ENCODE measurements at regions not wholly inside any gene's neighbourhood (a gene's known extent, or its start where the extent isn't known, plus 50 kb on each side); places are given as distances from the start of the nearest gene placed in this dataset.

GRCh38 chr3:84744130-84744529 lies 214.7 kb upstream of the CADM2 start:
- no peak overlapping the region for H3K4me3 ChIP-seq (ENCODE audit: severe bottlenecking)
- no peak for ATAC-seq (ENCODE audit: low read depth)
- H3K27ac ChIP-seq (ENCODE audit: poor library complexity, severe bottlenecking), result no peak overlapping the region
- no peaks in the 10 kb centered on the region for H3K4me1 ChIP-seq (ENCODE audit: insufficient read depth, poor library complexity, severe bottlenecking)
- TF ChIP-seq, protein P1, sequence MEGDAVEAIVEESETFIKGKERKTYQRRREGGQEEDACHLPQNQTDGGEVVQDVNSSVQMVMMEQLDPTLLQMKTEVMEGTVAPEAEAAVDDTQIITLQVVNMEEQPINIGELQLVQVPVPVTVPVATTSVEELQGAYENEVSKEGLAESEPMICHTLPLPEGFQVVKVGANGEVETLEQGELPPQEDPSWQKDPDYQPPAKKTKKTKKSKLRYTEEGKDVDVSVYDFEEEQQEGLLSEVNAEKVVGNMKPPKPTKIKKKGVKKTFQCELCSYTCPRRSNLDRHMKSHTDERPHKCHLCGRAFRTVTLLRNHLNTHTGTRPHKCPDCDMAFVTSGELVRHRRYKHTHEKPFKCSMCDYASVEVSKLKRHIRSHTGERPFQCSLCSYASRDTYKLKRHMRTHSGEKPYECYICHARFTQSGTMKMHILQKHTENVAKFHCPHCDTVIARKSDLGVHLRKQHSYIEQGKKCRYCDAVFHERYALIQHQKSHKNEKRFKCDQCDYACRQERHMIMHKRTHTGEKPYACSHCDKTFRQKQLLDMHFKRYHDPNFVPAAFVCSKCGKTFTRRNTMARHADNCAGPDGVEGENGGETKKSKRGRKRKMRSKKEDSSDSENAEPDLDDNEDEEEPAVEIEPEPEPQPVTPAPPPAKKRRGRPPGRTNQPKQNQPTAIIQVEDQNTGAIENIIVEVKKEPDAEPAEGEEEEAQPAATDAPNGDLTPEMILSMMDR (IDR thresholded peaks at IDR 0.05; ENCODE audit: poor library complexity, severe bottlenecking), result no peak
- no peaks in the 10 kb centered on the region for H3K36me3 ChIP-seq (ENCODE audit: low read depth)
- no peak for DNase-seq (ENCODE audit: low spot score)
- no peaks in the 10 kb centered on the region for H3K9me3 ChIP-seq (ENCODE audit: severe bottlenecking)
- H3K27me3 ChIP-seq (ENCODE audit: insufficient read depth, poor library complexity, severe bottlenecking), result peaks cover 5% of the 10 kb centered on the region

DNA sequence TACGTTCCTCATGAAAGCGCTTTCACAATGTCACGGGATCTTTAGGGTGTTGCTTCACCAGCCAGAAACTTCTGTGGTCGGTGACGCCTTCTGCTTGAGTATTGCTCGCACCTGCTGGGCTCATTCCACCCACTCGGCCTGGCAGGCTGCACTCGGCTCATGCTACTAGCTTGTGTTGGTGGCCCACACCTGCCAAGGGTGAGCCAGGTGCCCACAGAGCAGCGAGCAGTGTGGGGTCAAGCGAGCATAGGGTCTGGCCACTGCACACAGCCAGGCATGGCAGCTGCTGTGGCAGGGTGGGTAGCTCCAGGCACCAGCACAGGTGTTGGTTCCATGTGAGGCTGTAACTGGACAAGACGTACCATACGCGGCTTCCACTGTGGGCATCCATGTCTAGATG lies 202.9 kb upstream of the CADM2 start:
- Histone ChIP-seq H3K27me3 (ENCODE audit: insufficient read depth, poor library complexity, severe bottlenecking) (no peaks in the 10 kb centered on the region), H3K4me1 (ENCODE audit: insufficient read depth, poor library complexity, severe bottlenecking) (no peaks in the 10 kb centered on the region), H3K36me3 (ENCODE audit: low read depth) (no peaks in the 10 kb centered on the region), H3K4me3 (ENCODE audit: severe bottlenecking) (no peak overlapping the region), H3K27ac (ENCODE audit: poor library complexity, severe bottlenecking) (no peak overlapping the region), H3K9me3 (ENCODE audit: severe bottlenecking) (no peaks in the 10 kb centered on the region)
- ATAC-seq (ENCODE audit: low read depth), result no peak
- DNase-seq (ENCODE audit: low spot score), result no peak
- TF ChIP-seq, protein P1 (IDR thresholded peaks at IDR 0.05; ENCODE audit: poor library complexity, severe bottlenecking), result no peak

GRCh38 chr3:84759361-84759760 lies 199.4 kb upstream of the CADM2 start:
- no peaks in the 10 kb centered on the region for H3K4me1 ChIP-seq (ENCODE audit: insufficient read depth, poor library complexity, severe bottlenecking)
- no peaks in the 10 kb centered on the region for H3K27me3 ChIP-seq (ENCODE audit: insufficient read depth, poor library complexity, severe bottlenecking)
- TF ChIP-seq, protein P1 (IDR thresholded peaks at IDR 0.05; ENCODE audit: poor library complexity, severe bottlenecking), result no peak
- DNase-seq (ENCODE audit: low spot score), result no peak
- no peak overlapping the region for H3K4me3 ChIP-seq (ENCODE audit: severe bottlenecking)
- H3K27ac ChIP-seq (ENCODE audit: poor library complexity, severe bottlenecking), result no peak overlapping the region
- no peaks in the 10 kb centered on the region for H3K9me3 ChIP-seq (ENCODE audit: severe bottlenecking)
- no peaks in the 10 kb centered on the region for H3K36me3 ChIP-seq (ENCODE audit: low read depth)
- no peak for ATAC-seq (ENCODE audit: low read depth)

DNA sequence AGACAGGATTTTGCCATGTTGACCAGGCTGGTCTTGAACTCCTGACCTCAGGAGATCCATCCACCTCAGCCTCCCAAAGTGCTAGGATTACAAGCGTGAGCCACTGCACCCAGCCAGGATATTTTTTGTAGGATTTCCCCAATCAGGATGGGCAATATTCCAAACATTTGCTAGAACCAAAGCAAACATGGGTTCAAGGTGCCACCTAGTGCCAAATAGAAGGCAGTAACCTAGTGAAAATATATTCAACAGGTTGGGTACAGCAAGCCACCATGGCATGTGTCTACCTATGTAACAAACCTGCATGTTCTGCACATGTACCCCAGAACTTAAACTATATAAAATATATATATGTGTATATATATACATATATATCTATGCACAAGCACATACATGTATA lies 185.9 kb upstream of the CADM2 start:
- TF ChIP-seq, protein P1 (IDR thresholded peaks at IDR 0.05; ENCODE audit: poor library complexity, severe bottlenecking), result no peak
- no peaks in the 10 kb centered on the region for H3K9me3 ChIP-seq (ENCODE audit: severe bottlenecking)
- H3K27me3 ChIP-seq (ENCODE audit: insufficient read depth, poor library complexity, severe bottlenecking), result no peaks in the 10 kb centered on the region
- no peak overlapping the region for H3K4me3 ChIP-seq (ENCODE audit: severe bottlenecking)
- no peak overlapping the region for H3K27ac ChIP-seq (ENCODE audit: poor library complexity, severe bottlenecking)
- DNase-seq (ENCODE audit: low spot score), result no peak
- H3K36me3 ChIP-seq (ENCODE audit: low read depth), result no peaks in the 10 kb centered on the region
- H3K4me1 ChIP-seq (ENCODE audit: insufficient read depth, poor library complexity, severe bottlenecking), result no peaks in the 10 kb centered on the region
- no peak for ATAC-seq (ENCODE audit: low read depth)

DNA sequence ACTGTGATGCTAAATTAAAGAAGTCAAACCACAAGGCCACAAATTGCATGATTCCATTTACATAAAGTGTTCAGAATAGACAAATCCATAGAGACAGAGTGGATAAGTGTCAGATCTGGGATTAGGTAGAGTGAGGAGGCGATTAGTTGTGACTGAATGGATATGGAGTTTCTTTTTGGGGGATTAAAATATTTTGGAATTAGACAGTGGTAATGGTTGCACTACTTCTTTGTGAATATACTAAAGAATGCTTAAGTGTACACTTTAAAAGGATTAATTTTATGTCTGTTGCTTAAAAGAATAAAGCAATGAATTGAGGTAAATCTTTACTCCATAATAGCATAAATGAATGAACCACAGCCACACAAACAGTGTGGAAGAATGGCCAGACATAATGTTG lies 175.5 kb upstream of the CADM2 start:
- Histone ChIP-seq H3K4me1 (ENCODE audit: insufficient read depth, poor library complexity, severe bottlenecking) (no peaks in the 10 kb centered on the region), H3K9me3 (ENCODE audit: severe bottlenecking) (no peaks in the 10 kb centered on the region), H3K27ac (ENCODE audit: poor library complexity, severe bottlenecking) (no peak overlapping the region), H3K4me3 (ENCODE audit: severe bottlenecking) (no peak overlapping the region), H3K36me3 (ENCODE audit: low read depth) (no peaks in the 10 kb centered on the region), H3K27me3 (ENCODE audit: insufficient read depth, poor library complexity, severe bottlenecking) (no peaks in the 10 kb centered on the region)
- ATAC-seq (ENCODE audit: low read depth) (no peak), DNase-seq (ENCODE audit: low spot score) (no peak)
- TF ChIP-seq, protein P1 (IDR thresholded peaks at IDR 0.05; ENCODE audit: poor library complexity, severe bottlenecking), result no peak

Measured in RWPE2 (cell line).